Fibroblast of skin of left quadriceps (primary cell): ENCODE measurements at regions not wholly inside any gene's neighbourhood (a gene's known extent, or its start where the extent isn't known, plus 50 kb on each side); places are given as distances from the start of the nearest gene placed in this dataset.

ENCODE experiments used
- DNase-seq, 2 experiments: peaks; one replicate each; pipeline ENCODE4 v3.0.0-alpha.2; 2013; ENCODE audit warnings: low read depth in 2 of 2

GRCh38 chr5:103941596-103941995, 379.0 kb upstream of the NUDT12 start:
- no peak for DNase-seq

- DNase-seq = peak; percentile 33 to 48
Measured at GRCh38 chr5:103938146-103938695, 375.6 kb upstream of the NUDT12 start.

- no peak for DNase-seq
Measured at GRCh38 chr5:103929338-103930013, 366.9 kb upstream of the NUDT12 start.

GRCh38 chr5:103927739-103928138, 365.1 kb upstream of the NUDT12 start:
- DNase-seq = no peak

- no peak for DNase-seq
Measured at GRCh38 chr5:103923616-103924168, 361.1 kb upstream of the NUDT12 start.

DNA sequence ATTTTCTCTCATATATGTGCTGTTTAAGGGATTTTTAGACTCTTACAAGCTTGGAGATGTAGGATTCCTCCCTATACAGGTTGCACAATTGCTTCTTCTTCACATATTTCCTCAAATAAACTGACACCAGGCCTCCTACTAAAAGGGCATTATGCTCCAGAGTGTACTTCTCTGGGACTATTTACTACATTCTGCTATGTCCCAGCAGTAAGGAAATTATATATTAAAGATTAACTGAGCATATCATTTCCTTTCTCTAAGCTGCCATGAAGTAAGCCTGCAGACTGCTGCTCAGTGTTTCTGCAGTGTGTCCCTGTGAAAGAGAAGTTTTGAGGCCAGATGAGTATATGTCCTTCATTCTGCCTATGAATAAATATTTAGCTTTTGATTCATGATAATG, 356.9 kb upstream of the NUDT12 start:
- DNase-seq = no peak

DNA sequence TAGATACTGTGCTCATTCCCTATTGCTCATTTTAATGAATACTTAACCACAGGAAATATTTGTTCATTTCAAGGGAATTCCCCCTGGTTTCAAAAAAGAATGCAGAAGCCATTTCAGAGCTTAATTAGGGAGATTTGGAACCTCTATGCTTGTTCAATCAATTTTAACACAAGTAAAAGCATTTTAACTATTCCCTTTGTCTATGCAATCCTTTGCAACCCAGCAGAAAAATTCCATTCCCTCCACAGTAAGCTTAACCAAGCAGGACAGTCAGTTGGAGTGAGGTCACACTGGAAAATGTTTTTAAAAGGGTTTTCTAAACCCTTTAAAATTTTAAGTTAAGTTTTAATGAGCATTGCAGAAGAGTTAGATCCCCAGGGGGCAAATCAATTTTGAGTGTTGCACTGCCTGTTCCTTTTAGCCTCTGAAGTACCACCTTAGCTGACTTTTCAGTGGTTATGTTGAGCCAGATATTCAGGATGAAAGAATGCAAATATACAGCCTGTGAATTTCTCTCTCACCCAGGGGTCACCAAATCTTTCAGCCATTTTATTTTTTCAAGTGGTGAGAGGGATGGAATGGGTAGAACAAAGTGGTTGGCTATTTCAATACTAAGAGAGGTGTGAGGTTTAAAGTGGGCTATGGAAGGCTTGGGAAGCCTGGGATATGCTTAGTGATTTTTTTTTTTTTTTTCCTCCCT, 356.2 kb upstream of the NUDT12 start:
- DNase-seq = peak; percentile 90 to 91

DNA sequence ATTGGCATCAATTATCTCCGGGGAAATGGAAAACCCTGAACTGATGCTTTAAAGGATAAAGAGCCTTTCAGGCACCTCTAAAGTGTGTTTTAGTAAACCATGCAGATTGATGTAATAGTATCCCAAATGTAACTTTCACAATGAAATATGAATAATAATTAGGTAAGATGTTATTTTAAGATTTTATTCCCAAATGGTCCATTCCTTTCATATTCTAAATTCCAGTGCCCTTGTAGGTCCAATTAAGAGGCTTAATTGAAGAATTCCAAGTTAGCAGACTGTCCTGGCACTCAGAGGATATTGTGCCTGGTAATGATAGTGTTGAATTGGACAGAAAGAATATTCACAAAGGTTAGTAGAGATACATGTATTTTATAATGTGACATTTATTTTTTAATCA, 352.5 kb upstream of the NUDT12 start:
- DNase-seq = no peak

GRCh38 chr5:103910786-103911185, 348.2 kb upstream of the NUDT12 start:
- no peak for DNase-seq

- DNase-seq = no peak
Measured at GRCh38 chr5:103910011-103910410, 347.4 kb upstream of the NUDT12 start.

- no peak for DNase-seq
Measured at GRCh38 chr5:103909391-103909790, 346.8 kb upstream of the NUDT12 start.

DNA sequence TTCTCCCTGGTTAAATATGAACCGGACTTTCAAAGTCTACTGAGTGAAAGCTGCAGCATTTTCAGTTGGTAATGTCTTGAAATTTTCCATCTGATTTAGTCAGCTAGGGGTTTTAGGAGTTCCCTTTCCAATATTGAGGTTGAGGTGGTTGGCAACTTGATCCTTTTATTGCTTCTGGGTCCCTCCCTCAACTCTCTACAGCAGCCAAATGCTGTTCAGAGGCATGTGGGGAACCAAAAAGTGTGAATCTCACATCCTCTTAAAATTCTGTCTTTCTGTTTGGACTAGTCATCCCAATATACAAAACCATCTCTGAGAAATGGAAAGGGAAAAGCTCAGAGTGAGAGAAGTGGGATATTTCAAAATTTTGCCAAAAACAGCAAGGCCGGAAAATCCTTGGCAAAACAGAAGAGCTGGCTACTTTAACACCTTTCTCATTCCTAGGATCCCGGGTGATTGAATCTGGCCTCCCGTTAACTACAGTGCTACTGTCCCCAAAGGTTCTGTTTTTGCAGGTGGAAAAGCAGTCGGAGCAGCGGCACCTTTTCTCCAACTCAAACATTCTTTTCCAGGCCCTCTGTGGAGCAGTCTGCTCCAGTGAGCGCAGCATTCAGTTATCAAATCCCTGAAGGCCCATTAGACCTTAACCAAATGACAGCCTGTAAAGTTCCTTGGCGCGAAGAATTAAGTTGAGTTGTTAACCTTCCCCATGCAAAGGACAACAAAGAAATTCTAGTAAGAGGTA, 345.9 kb upstream of the NUDT12 start:
- DNase-seq = no peak

DNA sequence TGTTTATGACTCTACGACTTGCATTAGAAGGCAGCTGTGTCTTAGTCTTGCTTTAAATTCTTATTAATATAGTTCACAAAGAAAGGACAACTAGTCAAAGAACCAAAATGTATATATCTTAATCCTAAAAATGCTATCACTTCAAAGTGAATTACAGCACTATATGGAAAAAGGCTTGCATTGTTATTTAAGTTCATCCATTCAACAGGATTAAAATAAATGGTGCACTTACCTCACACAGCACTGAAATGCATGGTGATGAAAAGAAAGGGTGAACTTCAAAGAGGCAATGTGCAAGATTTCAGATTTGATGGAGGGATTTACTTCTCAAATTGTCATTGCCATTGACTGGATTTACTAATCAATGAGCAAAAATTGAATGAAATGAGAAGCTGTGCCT, 344.4 kb upstream of the NUDT12 start:
- DNase-seq = no peak

DNA sequence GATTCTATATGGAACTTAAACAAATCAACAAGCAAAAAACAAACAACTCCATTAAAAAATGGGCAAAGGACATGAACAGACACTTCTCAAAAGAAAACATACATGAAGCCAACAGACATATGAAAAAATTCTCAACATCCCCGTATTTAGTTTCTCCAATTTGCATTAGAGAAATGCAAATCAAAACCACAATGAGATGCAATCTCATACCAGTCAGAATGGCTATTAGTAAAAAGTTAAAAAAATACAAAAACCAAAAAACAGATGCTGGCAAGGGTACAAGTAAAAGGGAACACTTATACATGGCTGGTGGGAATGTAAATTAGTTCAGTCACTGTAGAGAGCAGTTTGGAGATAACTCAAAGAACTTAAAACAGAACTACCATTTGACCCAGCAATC, 342.1 kb upstream of the NUDT12 start:
- DNase-seq = no peak

DNA sequence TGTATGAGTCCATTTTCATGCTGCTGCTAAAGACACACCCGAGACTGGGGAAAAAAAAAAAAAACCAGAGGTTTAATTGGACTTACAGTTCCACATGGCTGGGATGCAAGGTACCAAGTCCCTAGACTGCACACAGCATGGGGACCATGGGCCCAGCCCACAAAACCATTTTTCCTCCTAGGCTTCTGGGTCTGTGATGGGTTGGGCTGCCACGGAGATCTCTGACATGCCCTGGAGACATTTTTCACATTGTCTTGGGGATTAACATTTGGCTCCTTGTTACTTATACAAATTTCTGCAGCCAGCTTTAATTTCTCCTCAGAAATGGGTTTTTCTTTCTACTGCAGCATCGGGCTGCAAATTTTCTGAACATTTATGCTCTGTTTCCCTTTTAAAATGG, 340.3 kb upstream of the NUDT12 start:
- no peak for DNase-seq

DNA sequence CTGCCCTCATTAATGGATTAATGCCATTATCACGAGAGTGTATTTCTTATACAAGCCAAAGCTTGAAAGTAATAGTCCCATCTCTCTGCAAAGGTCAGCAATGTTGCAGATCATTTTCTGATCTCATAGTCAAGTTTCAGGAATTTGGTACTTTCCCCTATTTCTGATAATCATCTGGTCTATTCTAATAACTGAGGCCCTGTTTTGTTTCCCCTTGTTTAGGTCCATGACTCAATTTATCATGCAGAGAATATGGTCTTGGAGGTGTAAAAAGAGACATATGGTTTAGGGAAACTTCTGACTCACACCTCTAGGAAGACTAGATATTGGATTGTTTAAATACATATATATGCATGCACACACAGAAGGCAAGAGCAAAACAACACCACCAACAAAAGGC, 339.3 kb upstream of the NUDT12 start:
- DNase-seq = no peak

DNA sequence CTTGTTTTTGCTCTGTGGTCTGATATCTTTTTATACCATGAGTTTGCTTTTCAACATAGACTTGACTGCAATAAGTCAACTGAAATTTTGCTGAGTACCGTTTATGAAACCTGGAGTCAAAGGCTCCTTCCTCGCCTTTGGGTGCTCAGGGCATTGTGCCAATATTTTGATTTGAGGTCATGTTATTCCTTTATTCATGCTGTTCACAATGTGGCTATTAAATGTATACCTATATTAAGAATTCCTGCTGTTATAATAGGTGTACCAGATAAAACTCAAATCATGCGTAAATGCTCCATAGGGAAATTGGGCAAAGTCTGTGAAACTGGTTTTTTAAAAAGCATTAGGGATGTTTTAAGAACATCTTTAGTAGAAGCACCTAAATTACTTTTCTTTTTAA, 334.0 kb upstream of the NUDT12 start:
- no peak for DNase-seq

DNA sequence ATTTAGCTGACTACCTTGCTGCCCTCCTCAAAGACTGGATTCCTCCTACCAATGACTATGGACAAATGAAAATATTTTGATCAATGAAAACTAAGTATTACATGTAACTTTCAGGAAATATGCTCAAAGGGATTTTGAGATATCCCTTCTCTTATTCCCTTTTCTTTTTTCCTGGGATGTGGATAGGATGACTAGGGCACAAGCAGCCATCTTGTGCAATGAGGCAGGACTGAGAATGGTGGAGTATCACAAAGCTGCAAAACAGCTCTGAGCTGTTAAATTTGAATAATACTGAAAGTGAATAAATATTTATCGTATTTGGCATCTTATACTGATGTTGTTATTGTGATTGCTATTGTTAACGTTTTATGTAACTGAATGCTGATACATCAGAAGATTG, 333.1 kb upstream of the NUDT12 start:
- DNase-seq = no peak

GRCh38 chr5:103894882-103895281, 332.3 kb upstream of the NUDT12 start:
- peak in 1 of 2 experiments; percentile 22 for DNase-seq

DNA sequence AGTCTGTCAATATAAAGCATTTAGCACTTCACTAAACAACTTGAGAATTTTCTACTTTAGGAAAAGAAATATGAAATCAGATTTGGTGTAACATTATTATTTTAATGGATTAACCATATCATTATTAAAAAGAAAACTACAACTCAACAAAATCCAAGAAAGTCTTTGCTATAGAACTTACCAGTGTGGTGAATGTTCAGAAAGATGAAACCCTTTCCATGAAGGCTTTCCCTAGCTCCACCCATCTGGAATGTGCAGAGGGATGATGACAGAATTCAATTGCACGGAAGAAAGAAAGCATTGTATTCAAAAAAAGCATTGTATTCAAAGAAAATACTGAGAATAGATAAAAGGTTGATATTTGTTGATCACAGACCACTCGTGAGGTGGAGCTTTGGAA, 328.6 kb upstream of the NUDT12 start:
- DNase-seq = no peak

DNA sequence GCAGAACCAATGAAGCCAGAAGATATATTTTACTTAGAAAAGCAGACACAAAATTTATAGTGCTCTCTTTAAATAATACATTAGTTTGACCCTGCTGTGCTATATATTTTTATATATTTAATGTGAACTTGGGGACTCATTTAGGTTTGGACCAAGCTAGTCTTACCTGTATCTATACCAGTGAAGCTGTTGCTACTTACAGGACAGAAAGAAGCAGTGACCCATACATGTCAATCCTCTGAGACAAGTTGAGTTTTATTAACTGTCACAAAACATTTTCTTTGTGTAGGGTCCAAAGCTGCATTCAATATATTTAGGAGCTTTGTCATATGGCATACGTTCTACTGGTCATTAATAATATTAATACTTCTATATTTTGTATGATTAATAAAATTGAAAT, 327.7 kb upstream of the NUDT12 start:
- no peak for DNase-seq

DNA sequence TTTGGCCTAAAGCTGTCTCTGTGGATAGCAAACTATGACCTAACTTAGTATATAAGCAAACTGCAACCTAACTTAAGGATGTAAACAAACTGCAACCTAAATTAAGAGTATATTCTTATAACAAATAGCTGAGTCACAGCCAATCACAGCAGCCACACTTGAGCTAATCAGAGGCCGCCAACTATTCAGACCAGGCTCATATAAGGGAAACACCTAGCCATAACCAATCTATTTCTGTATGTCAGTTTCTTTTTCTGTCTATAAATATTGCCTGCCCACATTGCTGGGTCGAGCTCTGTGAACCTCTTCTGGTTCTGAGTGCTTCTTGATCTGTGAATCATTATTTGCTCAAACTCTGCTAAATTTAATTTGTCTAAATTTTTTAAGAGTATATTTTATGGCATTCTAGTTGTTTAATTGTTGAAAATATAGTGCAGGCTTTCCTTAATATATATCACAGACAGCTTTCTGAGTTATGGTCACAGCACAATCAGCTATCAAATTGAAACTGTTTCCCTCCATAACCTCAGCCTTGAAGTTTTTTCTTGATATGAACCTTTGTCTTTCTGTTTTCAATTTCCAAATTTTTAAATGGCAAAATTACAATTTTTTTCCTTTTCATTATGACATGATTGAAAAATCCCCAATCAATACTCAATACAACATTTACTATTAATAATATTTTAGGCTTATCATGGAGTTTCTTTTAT, 327.1 kb upstream of the NUDT12 start:
- DNase-seq = no peak
